CD14-positive monocyte (primary cell): ENCODE measurements at regions not wholly inside any gene's neighbourhood (a gene's known extent, or its start where the extent isn't known, plus 50 kb on each side); places are given as distances from the start of the nearest gene placed in this dataset.

ENCODE experiments used
- DNase-seq, 3 donors: peaks; one replicate each; pipeline ENCODE4 v3.0.0-alpha.2; 2011 to 2022
- H2AFZ ChIP-seq: 2 replicates; pipeline ENCODE4 v1.6.0; 2012; ENCODE audit warnings: mild to moderate bottlenecking, low read depth, low read length, inconsistent platforms; ENCODE audit not compliant: insufficient read depth, poor library complexity, severe bottlenecking
- H3K27ac ChIP-seq, 2 donors: 1 replicate in 1 of 2; 2 replicates in 1 of 2; pipeline ENCODE4 v1.5.1; 2012 to 2013; ENCODE audit warnings: low read length in 2 of 2, control low read depth in 1 of 2, inconsistent platforms in 1 of 2, low read depth in 1 of 2, mild to moderate bottlenecking in 1 of 2
- H3K27me3 ChIP-seq, 2 donors: one replicate each; pipeline versions ENCODE4 v1.6.0 to v1.6.1; 2011 to 2013; ENCODE audit warnings: low read length in 2 of 2; ENCODE audit not compliant: control insufficient read depth in 2 of 2, insufficient read depth in 2 of 2
- H3K36me3 ChIP-seq, 2 donors: replicated peaks in 1 of 2; 1 replicate in 1 of 2; 2 replicates in 1 of 2; pipeline versions ENCODE4 v1.5.1 to v1.6.1; 2012 to 2013; ENCODE audit warnings: low read length in 2 of 2, control low read depth in 1 of 2, inconsistent platforms in 1 of 2, mild to moderate bottlenecking in 1 of 2; ENCODE audit not compliant: insufficient read depth in 2 of 2, control insufficient read depth in 1 of 2
- H3K4me1 ChIP-seq, 2 donors: 1 replicate in 1 of 2; 2 replicates in 1 of 2; pipeline versions ENCODE4 v1.5.1 to v1.6.1; 2012 to 2013; ENCODE audit warnings: low read length in 2 of 2, control low read depth in 1 of 2, inconsistent platforms in 1 of 2, mild to moderate bottlenecking in 1 of 2, moderate library complexity in 1 of 2; ENCODE audit not compliant: insufficient read depth in 2 of 2, control insufficient read depth in 1 of 2
- H3K4me2 ChIP-seq: replicated peaks from 2 replicates; pipeline ENCODE3; 2012; ENCODE audit warnings: low read length, moderate library complexity, mild to moderate bottlenecking; ENCODE audit not compliant: poor library complexity, severe bottlenecking; ENCODE audit errors: extremely low read depth
- H3K4me3 ChIP-seq, 3 experiments: fragments of 200-600 bp in 1 of 3; sonication (generic) in 1 of 3; replicated peaks in 1 of 3; 1 replicate in 2 of 3; 2 replicates in 1 of 3; pipeline ENCODE4 v1.5.1; 2011 to 2013; ENCODE audit warnings: low read length in 3 of 3, mild to moderate bottlenecking in 3 of 3, control low read depth in 2 of 3, low read depth in 2 of 3, inconsistent platforms in 1 of 3, moderate library complexity in 1 of 3
- H3K79me2 ChIP-seq: 2 replicates; pipeline ENCODE4 v1.6.0; 2012; ENCODE audit warnings: mild to moderate bottlenecking, control low read depth, inconsistent platforms, low read length, moderate library complexity; ENCODE audit not compliant: insufficient read depth
- H3K9ac ChIP-seq: 2 replicates; pipeline ENCODE4 v1.6.0; 2017; ENCODE audit warnings: low read length, mild to moderate bottlenecking; ENCODE audit not compliant: insufficient read depth, poor library complexity, severe bottlenecking
- H3K9me3 ChIP-seq, 2 donors: replicated peaks in 1 of 2; 1 replicate in 1 of 2; 2 replicates in 1 of 2; pipeline versions ENCODE4 v1.5.1 to v1.6.1; 2012 to 2013; ENCODE audit warnings: low read length in 2 of 2, control low read depth in 1 of 2; ENCODE audit not compliant: control insufficient read depth in 1 of 2, insufficient read depth in 1 of 2
- H4K20me1 ChIP-seq: 2 replicates; pipeline ENCODE4 v1.6.0; 2012; ENCODE audit warnings: mild to moderate bottlenecking, low read length, control low read depth, moderate library complexity; ENCODE audit not compliant: insufficient read depth
- H3K27ac Mint-ChIP-seq, 7 donors: one replicate each; pipeline ENCODE4 v1.8.0; 2020; ENCODE audit warnings: mild to moderate bottlenecking in 7 of 7, mixed read lengths in 7 of 7, moderate library complexity in 6 of 7, inconsistent platforms in 2 of 7
- H3K27me3 Mint-ChIP-seq, 3 donors: one replicate each; pipeline ENCODE4 v1.8.0; 2021 to 2022; ENCODE audit warnings: low read depth in 3 of 3, mild to moderate bottlenecking in 3 of 3, mixed read lengths in 3 of 3, moderate library complexity in 3 of 3, inconsistent platforms in 1 of 3
- H3K36me3 Mint-ChIP-seq, 2 donors: one replicate each; pipeline ENCODE4 v1.8.0; 2020; ENCODE audit warnings: mixed read lengths in 2 of 2, inconsistent platforms in 1 of 2, mild to moderate bottlenecking in 1 of 2
- H3K4me1 Mint-ChIP-seq: one replicate; pipeline ENCODE4 v1.8.0; 2020; ENCODE audit warnings: mild to moderate bottlenecking, mixed read lengths
- H3K4me3 Mint-ChIP-seq, 2 donors: one replicate each; pipeline ENCODE4 v1.8.0; 2020; ENCODE audit warnings: mild to moderate bottlenecking in 2 of 2, mixed read lengths in 2 of 2, moderate library complexity in 1 of 2
- H3K9me3 Mint-ChIP-seq, 7 donors: one replicate each; pipeline ENCODE4 v1.8.0; 2020 to 2022; ENCODE audit warnings: mixed read lengths in 7 of 7, mild to moderate bottlenecking in 6 of 7, moderate library complexity in 6 of 7, inconsistent platforms in 2 of 7
- WGBS: methylation state at CpG from one replicate; pipeline ENCODE4 v1.1.5; 2013; ENCODE audit warnings: missing lambda C conversion rate; ENCODE audit not compliant: insufficient coverage; 5-methylcytosine and 5-hydroxymethylcytosine counted together
- intact Hi-C, 2 donors: fragments of 100-400 bp; cut with micrococcal nuclease; formaldehyde crosslinking; loops; one replicate each; pipeline versions ENCODE4 v1.15.0 to v1.15.1; 2023
- TF ChIP-seq, protein P1 (sequence below): fragments of 200-600 bp; IDR thresholded peaks from one replicate; pipeline ENCODE4 v1.8.0; 2022; ENCODE audit warnings: antibody characterized with exemption, mild to moderate bottlenecking

DNA sequence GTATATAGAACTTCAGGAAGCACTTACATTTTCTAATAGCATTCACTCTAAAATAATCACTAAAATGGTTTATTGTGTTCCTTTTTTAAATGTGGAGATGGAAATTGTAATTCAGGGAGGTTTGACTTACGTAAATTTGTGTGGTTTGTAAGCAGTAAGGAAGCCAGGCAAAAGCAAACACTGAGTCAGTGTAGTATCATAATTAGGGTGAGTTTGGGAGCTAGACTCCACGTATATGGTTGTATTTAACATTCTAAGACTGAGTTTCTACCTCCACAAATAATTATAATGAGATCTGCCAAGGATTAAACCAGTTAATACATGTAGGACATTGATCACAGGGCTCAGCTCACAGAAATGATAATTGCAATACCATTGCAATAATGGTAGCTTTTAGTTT is 425.5 kb downstream of the CBLN4 start:
- intact Hi-C loops: no loop called here
- peaks cover 0 to 2% (median 2%) of the 10 kb centered on the region in 3 donors for H3K27me3 Mint-ChIP-seq
- no peaks in the 10 kb centered on the region for H3K36me3 Mint-ChIP-seq
- WGBS: no CpG with 5 or more reads among the region's 2 CpGs
- H3K27ac ChIP-seq: no peak overlapping the region
- TF ChIP-seq, protein P1, sequence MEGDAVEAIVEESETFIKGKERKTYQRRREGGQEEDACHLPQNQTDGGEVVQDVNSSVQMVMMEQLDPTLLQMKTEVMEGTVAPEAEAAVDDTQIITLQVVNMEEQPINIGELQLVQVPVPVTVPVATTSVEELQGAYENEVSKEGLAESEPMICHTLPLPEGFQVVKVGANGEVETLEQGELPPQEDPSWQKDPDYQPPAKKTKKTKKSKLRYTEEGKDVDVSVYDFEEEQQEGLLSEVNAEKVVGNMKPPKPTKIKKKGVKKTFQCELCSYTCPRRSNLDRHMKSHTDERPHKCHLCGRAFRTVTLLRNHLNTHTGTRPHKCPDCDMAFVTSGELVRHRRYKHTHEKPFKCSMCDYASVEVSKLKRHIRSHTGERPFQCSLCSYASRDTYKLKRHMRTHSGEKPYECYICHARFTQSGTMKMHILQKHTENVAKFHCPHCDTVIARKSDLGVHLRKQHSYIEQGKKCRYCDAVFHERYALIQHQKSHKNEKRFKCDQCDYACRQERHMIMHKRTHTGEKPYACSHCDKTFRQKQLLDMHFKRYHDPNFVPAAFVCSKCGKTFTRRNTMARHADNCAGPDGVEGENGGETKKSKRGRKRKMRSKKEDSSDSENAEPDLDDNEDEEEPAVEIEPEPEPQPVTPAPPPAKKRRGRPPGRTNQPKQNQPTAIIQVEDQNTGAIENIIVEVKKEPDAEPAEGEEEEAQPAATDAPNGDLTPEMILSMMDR: no peak
- no peaks in the 10 kb centered on the region for H3K27me3 ChIP-seq
- H3K27ac Mint-ChIP-seq: no peak overlapping the region
- H3K4me1 Mint-ChIP-seq: no peaks in the 10 kb centered on the region
- peaks cover 0 to 1% (median 0%) of the 10 kb centered on the region in 7 donors for H3K9me3 Mint-ChIP-seq
- H3K4me1 ChIP-seq: no peaks in the 10 kb centered on the region
- no peak overlapping the region for H3K4me3 ChIP-seq
- no peaks in the 10 kb centered on the region for H3K9me3 ChIP-seq
- H4K20me1 ChIP-seq: no peaks in the 10 kb centered on the region
- H2AFZ ChIP-seq: no peak overlapping the region
- DNase-seq: no peak
- H3K36me3 ChIP-seq: no peaks in the 10 kb centered on the region
- no peak overlapping the region for H3K9ac ChIP-seq
- H3K4me2 ChIP-seq: no peak overlapping the region
- no peak overlapping the region for H3K4me3 Mint-ChIP-seq
- H3K79me2 ChIP-seq: no peaks in the 10 kb centered on the region

DNA sequence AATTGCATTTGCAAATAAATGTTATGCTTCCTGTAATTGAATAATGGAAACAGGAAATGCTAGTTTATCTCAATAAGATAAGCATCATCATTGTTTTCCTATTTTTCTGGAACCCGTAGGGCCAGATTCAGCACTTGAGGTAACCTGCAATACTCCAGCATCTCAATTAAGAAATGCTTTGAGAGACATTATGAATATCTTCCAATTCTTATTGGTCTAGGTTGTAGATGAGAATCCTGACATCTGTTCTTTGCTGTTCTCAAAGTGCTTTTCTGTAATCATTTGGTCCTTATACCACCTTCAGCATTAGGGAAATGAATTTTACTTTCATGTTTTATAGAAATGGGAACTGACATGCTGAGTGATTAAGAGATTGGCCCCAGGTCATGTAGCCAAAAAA is 428.3 kb downstream of the CBLN4 start:
- intact Hi-C loops: no loop called here

More for the DNA sequence above, 428.3 kb downstream of the CBLN4 start:
- Histone ChIP-seq H3K36me3 (no peaks in the 10 kb centered on the region), H2AFZ (no peak overlapping the region), H3K4me3 (no peak overlapping the region), H3K4me1 (no peaks in the 10 kb centered on the region), H3K79me2 (no peaks in the 10 kb centered on the region), H3K27me3 (no peaks in the 10 kb centered on the region), H3K9me3 (no peaks in the 10 kb centered on the region), H3K4me2 (no peak overlapping the region), H3K9ac (no peak overlapping the region), H3K27ac (no peak overlapping the region), H4K20me1 (no peaks in the 10 kb centered on the region)
- WGBS: no CpG with 5 or more reads among the region's 1 CpG
- DNase-seq: no peak
- no peak overlapping the region for H3K4me3 Mint-ChIP-seq
- TF ChIP-seq, protein P1: no peak
- H3K36me3 Mint-ChIP-seq: no peaks in the 10 kb centered on the region
- no peak overlapping the region for H3K27ac Mint-ChIP-seq
- H3K9me3 Mint-ChIP-seq: peaks cover 0 to 3% (median 0%) of the 10 kb centered on the region in 7 donors
- peaks cover 0 to 2% (median 0%) of the 10 kb centered on the region in 3 donors for H3K27me3 Mint-ChIP-seq
- H3K4me1 Mint-ChIP-seq: no peaks in the 10 kb centered on the region
